K562 (cell line): ENCODE measurements at regions not wholly inside any gene's neighbourhood (a gene's known extent, or its start where the extent isn't known, plus 50 kb on each side); places are given as distances from the start of the nearest gene placed in this dataset.

Source experiments
- ATAC-seq: fragments of 200-7000 bp; cut with Tn5 transposase; 3 replicates; pipeline ENCODE4 v1.9.1; 2020; ENCODE audit warnings: moderate library complexity
- BruUV-seq: library from RNA; stranded (reverse); fragments of 400-500 nt; replicated peaks from 2 replicates; lab custom pipeline; 2021; lab: Mats Ljungman, UMichigan
- CTCF ChIA-PET: fragments of 300-600 bp; formaldehyde crosslinking; extraction: SDS; loops from one replicate; lab custom pipeline; 2021; ENCODE audit warnings: low intra/inter-chr PET ratio; lab: Yijun Ruan, JAX
- POLR2A ChIA-PET: fragments of 300-600, 350-650 bp; sonication (Branson Sonifier 250); formaldehyde crosslinking; extraction: SDS; loops from one replicate; lab custom pipeline; 2021; ENCODE audit warnings: antibody characterized with exemption, inconsistent platforms; lab: Yijun Ruan, JAX
- DNase-seq, 4 experiments: peaks; one replicate each; pipeline versions ENCODE4 v3.0.0 to v3.0.0-alpha.2; 2011 to 2018; ENCODE audit warnings: low spot score in 3 of 4, mixed read lengths in 3 of 4; ENCODE audit errors: extremely low read depth in 1 of 4
- FAIRE-seq: peaks from 2 replicates; lab custom pipeline; 2011; peaks lifted over from hg19 to GRCh38; lab: Jason Lieb, UNC
- H2AFZ ChIP-seq: 2 replicates; pipeline ENCODE4 v1.6.0; 2011; ENCODE audit warnings: low read depth, low read length, control low read depth, inconsistent platforms
- H3K27ac ChIP-seq: fragments of 200-600 bp; 3 replicates; pipeline ENCODE4 v1.8.0; 2011; ENCODE audit warnings: low read depth, mild to moderate bottlenecking, control low read depth, inconsistent platforms, low read length, moderate library complexity, mixed read lengths; ENCODE audit errors: extremely low read depth
- H3K27me3 ChIP-seq, 2 experiments: fragments of 300-600 bp in 1 of 2; 2 replicates in 1 of 2; 3 replicates in 1 of 2; pipeline versions ENCODE4 v1.6.0 to v1.8.0; 2011; ENCODE audit warnings: inconsistent platforms in 2 of 2, low read length in 2 of 2, mild to moderate bottlenecking in 1 of 2, mixed read lengths in 1 of 2, moderate library complexity in 1 of 2; ENCODE audit not compliant: control insufficient read depth in 2 of 2, insufficient read depth in 2 of 2
- H3K36me3 ChIP-seq: fragments of 300-600 bp; 3 replicates; pipeline ENCODE4 v1.8.0; 2011; ENCODE audit warnings: mild to moderate bottlenecking, low read length, inconsistent platforms; ENCODE audit not compliant: control insufficient read depth, insufficient read depth
- H3K4me1 ChIP-seq, 2 experiments: fragments of 200-600 bp in 1 of 2; replicated peaks in 1 of 2; 2 replicates in 1 of 2; 3 replicates in 1 of 2; pipeline versions ENCODE4 v1.5.1 to v1.8.0; 2011; ENCODE audit warnings: inconsistent platforms in 2 of 2, low read length in 2 of 2, mild to moderate bottlenecking in 1 of 2, mixed read lengths in 1 of 2, moderate library complexity in 1 of 2; ENCODE audit not compliant: control insufficient read depth in 2 of 2, insufficient read depth in 2 of 2
- H3K4me2 ChIP-seq: 2 replicates; pipeline ENCODE4 v1.6.1; 2011; ENCODE audit warnings: low read length, control low read depth, inconsistent platforms, mixed read lengths; ENCODE audit not compliant: insufficient read depth
- H3K4me3 ChIP-seq: fragments of 200-600 bp; sonication (generic), shearing (Covaris generic); 2 replicates; pipeline ENCODE4 v1.5.1; 2016; ENCODE audit warnings: control low read depth, inconsistent platforms
- H3K79me2 ChIP-seq: fragments of 200-600 bp; 3 replicates; pipeline ENCODE4 v1.8.0; 2011; ENCODE audit warnings: low read length, inconsistent platforms; ENCODE audit not compliant: control insufficient read depth, insufficient read depth
- H3K9ac ChIP-seq, 2 experiments: 2 replicates each; pipeline versions ENCODE4 v1.6.0 to v1.6.1; 2011; ENCODE audit warnings: low read depth in 2 of 2, low read length in 2 of 2, control low read depth in 1 of 2, inconsistent platforms in 1 of 2, mild to moderate bottlenecking in 1 of 2, mixed read lengths in 1 of 2; ENCODE audit not compliant: insufficient read depth in 1 of 2
- H3K9me1 ChIP-seq: one replicate; pipeline ENCODE4 v1.6.0; 2011; ENCODE audit warnings: inconsistent platforms, mild to moderate bottlenecking, low read length, moderate library complexity; ENCODE audit not compliant: control insufficient read depth, insufficient read depth
- H3K9me3 ChIP-seq: replicated peaks from 2 replicates; pipeline ENCODE4 v1.5.1; 2011; ENCODE audit warnings: low read depth, low read length, inconsistent platforms; ENCODE audit not compliant: control insufficient read depth, insufficient read depth
- H4K20me1 ChIP-seq: replicated peaks from 2 replicates; pipeline ENCODE4 v1.6.1; 2011; ENCODE audit warnings: low read length, inconsistent platforms, mixed read lengths; ENCODE audit not compliant: control insufficient read depth, insufficient read depth
- ARNT ChIP-seq, 2 experiments: fragments of 450-650 bp; IDR thresholded peaks; 2 replicates each; pipeline ENCODE4 v1.6.1; 2016; ENCODE audit warnings: mild to moderate bottlenecking in 1 of 2
- ATF2 ChIP-seq: sonication (generic); formaldehyde crosslinking; IDR thresholded peaks from 2 replicates; pipeline ENCODE4 v1.8.1; 2022; ENCODE audit warnings: missing genetic modification reagents
- ATF7 ChIP-seq: fragments of 450-650 bp; IDR thresholded peaks from 2 replicates; pipeline ENCODE4 v1.7.1; 2014; ENCODE audit warnings: mild to moderate bottlenecking, moderate library complexity
- CC2D1A ChIP-seq: fragments of 450-650 bp; IDR thresholded peaks from 2 replicates; pipeline ENCODE4 v1.6.1; 2017; ENCODE audit warnings: mild to moderate bottlenecking
- HMG20A ChIP-seq: fragments of 450-650 bp; formaldehyde crosslinking; conservative IDR thresholded peaks from 2 replicates; pipeline ENCODE4 v1.4.0; 2020; ENCODE audit warnings: mild to moderate bottlenecking, mixed read lengths
- HNRNPK ChIP-seq: fragments of 200-400 bp; formaldehyde crosslinking; IDR thresholded peaks from one replicate; pipeline ENCODE4 v1.6.1; 2018; ENCODE audit warnings: mild to moderate bottlenecking, low read depth, low read length; ENCODE audit not compliant: poor library complexity, severe bottlenecking
- KLF1 ChIP-seq: fragments of 450-650 bp; IDR thresholded peaks from 2 replicates; pipeline ENCODE4 v1.6.1; 2016; ENCODE audit warnings: missing genetic modification characterization, missing compliant biosample characterization
- NFXL1 ChIP-seq: fragments of 450-650 bp; formaldehyde crosslinking; IDR thresholded peaks from 2 replicates; pipeline ENCODE4 v1.4.0; 2021; ENCODE audit warnings: mild to moderate bottlenecking
- NR4A1 ChIP-seq, 2 experiments: fragments of 250-450 bp in 1 of 2; fragments of 450-650 bp in 1 of 2; sonication (Bioruptor Pico) in 1 of 2; IDR thresholded peaks; 2 replicates each; pipeline versions ENCODE4 v1.4.0 to v1.6.1; 2016 to 2020; ENCODE audit warnings: mild to moderate bottlenecking in 2 of 2, missing compliant biosample characterization in 1 of 2, missing genetic modification characterization in 1 of 2, moderate library complexity in 1 of 2
- STAT5A ChIP-seq: IDR thresholded peaks from 2 replicates; pipeline ENCODE4 v1.6.1; 2012; ENCODE audit warnings: low read length, inconsistent platforms, borderline replicate concordance
- VEZF1 ChIP-seq: fragments of 200-800 bp; sonication (Bioruptor generic); IDR thresholded peaks from 2 replicates; pipeline ENCODE4 v1.6.1; 2017; ENCODE audit warnings: missing genetic modification characterization, missing compliant biosample characterization
- ZBTB34 ChIP-seq: fragments of 250-450 bp; sonication (Bioruptor Pico); IDR thresholded peaks from 2 replicates; pipeline ENCODE4 v1.8.0; 2021; ENCODE audit warnings: mild to moderate bottlenecking, moderate library complexity
- ZBTB7A ChIP-seq: IDR thresholded peaks from 2 replicates; pipeline ENCODE4 v1.6.1; 2011; ENCODE audit warnings: low read depth, mild to moderate bottlenecking, low read length, moderate library complexity, borderline replicate concordance; ENCODE audit not compliant: control insufficient read depth
- ZNF354B ChIP-seq: fragments of 250-450 bp; sonication (Bioruptor Pico); IDR thresholded peaks from 2 replicates; pipeline ENCODE4 v1.4.0; 2020
- ZNF668 ChIP-seq: fragments of 250-450 bp; sonication (Bioruptor Pico); IDR thresholded peaks from 2 replicates; pipeline ENCODE4 v1.8.0; 2022; ENCODE audit warnings: mild to moderate bottlenecking, inconsistent platforms
- WGBS: fragments of 100-300 bp; shearing (Covaris generic); methylation state at CpG from one replicate; pipeline ENCODE4 v1.1.6; 2016; ENCODE audit warnings: low coverage, mixed read lengths; ENCODE audit not compliant: insufficient coverage; ENCODE audit errors: missing lambda C conversion rate; 5-methylcytosine and 5-hydroxymethylcytosine counted together
- in situ Hi-C: fragments of 300-500 bp; cut with MboI; formaldehyde crosslinking; loops from 4 replicates; pipeline ENCODE4 v1.15.0; 2018; ENCODE audit warnings: inconsistent platforms, mixed read lengths
- intact Hi-C: fragments of 100-400 bp; cut with micrococcal nuclease; formaldehyde crosslinking; loops from 2 replicates; pipeline ENCODE4 v1.14.2; 2022

GRCh38 chr1:17999884-18000283, 107.7 kb upstream of the IGSF21 start:
- intact Hi-C loops = no loop called here
- BruUV-seq = no TSS peak

More at GRCh38 chr1:17999884-18000283, 107.7 kb upstream of the IGSF21 start:
- ATAC-seq (no peak), DNase-seq (no peak), FAIRE-seq (no peak)
- CTCF ChIA-PET = no interaction called here
- H4K20me1 ChIP-seq = no peaks in the 10 kb centered on the region; the same call in 1 of the 2 replicates
- H3K4me1 ChIP-seq = no peaks in the 10 kb centered on the region
- no peak overlapping the region for H3K4me2 ChIP-seq
- H3K27ac ChIP-seq = no peak overlapping the region
- no peaks in the 10 kb centered on the region for H3K36me3 ChIP-seq
- no peaks in the 10 kb centered on the region for H3K9me3 ChIP-seq
- peaks cover 0 to 6% of the 10 kb centered on the region in 2 experiments; a peak in 1 of 5 replicates for H3K27me3 ChIP-seq
- in situ Hi-C loops = no loop called here
- WGBS = 2% methylated on average over 3 of the region's 3 CpGs
- POLR2A ChIA-PET = interaction anchor here (0.6 kb wide), 1 partner anchor 433 kb away, joined by 3 read pairs; no protein-coding TSS in a partner anchor
- no peak overlapping the region for H3K9ac ChIP-seq
- TF ChIP-seq HMG20A (CRISPR knock-in tag) (no peak), ZBTB34 (CRISPR knock-in tag) (no peak), KLF1 (tag) (no peak), ARNT (IDR thresholded peaks at IDR 0.05) (no peak), VEZF1 (CRISPR knock-in tag) (no peak), ZNF354B (CRISPR knock-in tag) (no peak), HNRNPK (no peak), ZBTB7A (no peak), ATF7 (no peak), NFXL1 (CRISPR knock-in tag) (no peak), ATF2 (CRISPR knock-in tag) (no peak), NR4A1 (CRISPR knock-in tag; IDR thresholded peaks at IDR 0.05) (no peak), NR4A1 (tag; IDR thresholded peaks at IDR 0.05) (no peak), CC2D1A (no peak), STAT5A (no peak), ZNF668 (CRISPR knock-in tag) (no peak)
- H2AFZ ChIP-seq = no peak overlapping the region
- no peaks in the 10 kb centered on the region for H3K9me1 ChIP-seq
- no peak overlapping the region for H3K4me3 ChIP-seq
- H3K79me2 ChIP-seq = no peaks in the 10 kb centered on the region
